Tibial nerve (tissue), 3 donors: ENCODE measurements at regions not wholly inside any gene's neighbourhood (a gene's known extent, or its start where the extent isn't known, plus 50 kb on each side); places are given as distances from the start of the nearest gene placed in this dataset.

Experiments used
- POLR2A ChIP-seq, 2 donors: fragments of 450-650 bp; IDR thresholded peaks; one replicate each; pipeline ENCODE4 v1.6.1; 2017; ENCODE audit warnings: antibody characterized with exemption in 2 of 2, mild to moderate bottlenecking in 2 of 2, moderate library complexity in 2 of 2
- TF ChIP-seq, protein P1 (sequence below), 5 experiments: fragments of 200-600 bp in 3 of 5; fragments of 450-650 bp in 2 of 5; sonication (generic) in 3 of 5; IDR thresholded peaks; one replicate each; pipeline ENCODE4 v1.5.1; 2016 to 2019; ENCODE audit warnings: antibody characterized with exemption in 5 of 5, mild to moderate bottlenecking in 3 of 5, moderate library complexity in 2 of 5

DNA sequence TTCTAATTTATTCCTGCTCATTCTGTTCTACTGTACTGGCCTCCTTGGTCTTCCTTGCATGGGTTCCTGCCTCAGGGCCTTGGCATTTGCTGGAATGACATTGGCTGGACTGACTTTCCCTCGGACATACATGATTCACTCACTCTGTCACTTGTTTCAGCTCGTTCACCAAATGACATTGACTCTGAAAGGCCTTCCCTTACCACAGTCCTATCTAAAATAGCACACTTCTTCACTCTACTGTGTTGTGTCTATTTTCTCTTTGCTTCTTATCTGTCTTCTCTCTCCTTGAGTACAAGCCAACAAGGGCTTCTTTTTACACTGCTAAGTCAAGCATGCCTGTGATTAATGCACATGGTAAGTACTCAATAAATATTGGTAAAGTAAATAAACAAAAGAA, 65.6 kb downstream of the SCG2 start:
- no peak for TF ChIP-seq POLR2A (IDR thresholded peaks at IDR 0.05)
- TF ChIP-seq, protein P1, sequence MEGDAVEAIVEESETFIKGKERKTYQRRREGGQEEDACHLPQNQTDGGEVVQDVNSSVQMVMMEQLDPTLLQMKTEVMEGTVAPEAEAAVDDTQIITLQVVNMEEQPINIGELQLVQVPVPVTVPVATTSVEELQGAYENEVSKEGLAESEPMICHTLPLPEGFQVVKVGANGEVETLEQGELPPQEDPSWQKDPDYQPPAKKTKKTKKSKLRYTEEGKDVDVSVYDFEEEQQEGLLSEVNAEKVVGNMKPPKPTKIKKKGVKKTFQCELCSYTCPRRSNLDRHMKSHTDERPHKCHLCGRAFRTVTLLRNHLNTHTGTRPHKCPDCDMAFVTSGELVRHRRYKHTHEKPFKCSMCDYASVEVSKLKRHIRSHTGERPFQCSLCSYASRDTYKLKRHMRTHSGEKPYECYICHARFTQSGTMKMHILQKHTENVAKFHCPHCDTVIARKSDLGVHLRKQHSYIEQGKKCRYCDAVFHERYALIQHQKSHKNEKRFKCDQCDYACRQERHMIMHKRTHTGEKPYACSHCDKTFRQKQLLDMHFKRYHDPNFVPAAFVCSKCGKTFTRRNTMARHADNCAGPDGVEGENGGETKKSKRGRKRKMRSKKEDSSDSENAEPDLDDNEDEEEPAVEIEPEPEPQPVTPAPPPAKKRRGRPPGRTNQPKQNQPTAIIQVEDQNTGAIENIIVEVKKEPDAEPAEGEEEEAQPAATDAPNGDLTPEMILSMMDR (IDR thresholded peaks at IDR 0.05), result no peak
